ENCODE measurements at regions not wholly inside any gene's neighbourhood (a gene's known extent, or its start where the extent isn't known, plus 50 kb on each side); places are given as distances from the start of the nearest gene placed in this dataset.

GRCh38 chr21:20572582-20572981 is 425.6 kb upstream of the NCAM2 start:
- no peak overlapping the region for H3K9ac ChIP-seq (replicated peaks; ENCODE audit: extremely low read depth, insufficient read depth, low read length)
- dilution Hi-C loops (cut with MboI; ENCODE audit: extremely low pct_ligation_motif_present, low sequenced_read_pairs) (no loop called here), intact Hi-C loops (cut with micrococcal nuclease) (no loop called here)
- no peak for DNase-seq (ENCODE audit: low read depth, low spot score)
- no peaks in the 10 kb centered on the region for H3K9me3 ChIP-seq (replicated peaks; ENCODE audit: control insufficient read depth, insufficient read depth, low read length)
- no peaks in the 10 kb centered on the region for H3K36me3 ChIP-seq (ENCODE audit: control insufficient read depth in 2 of 2, extremely low read depth in 1 of 2, insufficient read depth in 2 of 2, low read length in 2 of 2)
- H2AFZ ChIP-seq (ENCODE audit: low read depth, low read length): no peak overlapping the region
- BruUV-seq (replicated peaks): no TSS peak
- no peak overlapping the region for H3K27ac ChIP-seq (ENCODE audit: insufficient read depth, low read depth, low read length)
- H3K9me1 ChIP-seq (replicated peaks; ENCODE audit: control insufficient read depth, extremely low read depth, insufficient read depth, low read length): no peaks in the 10 kb centered on the region
- no peak overlapping the region for H3K4me3 ChIP-seq (replicated peaks in 1 of 3; ENCODE audit: insufficient read depth in 1 of 3, low read depth in 1 of 3, low read length in 3 of 3)
- POLR2A ChIA-PET: no interaction called here
- H3K27me3 ChIP-seq (ENCODE audit: control insufficient read depth in 2 of 2, insufficient read depth in 2 of 2, low read length in 2 of 2): no peaks in the 10 kb centered on the region
- FAIRE-seq: no peak
- no peak overlapping the region for H3K4me2 ChIP-seq (ENCODE audit: insufficient read depth, low read length)
- H3K79me2 ChIP-seq (ENCODE audit: control insufficient read depth, insufficient read depth, low read length): no peaks in the 10 kb centered on the region
- H4K20me1 ChIP-seq (replicated peaks; ENCODE audit: control insufficient read depth, extremely low read depth, insufficient read depth, low read length): no peaks in the 10 kb centered on the region
- CTCF ChIA-PET: no interaction called here
- no peak for TF ChIP-seq GATA2 (IDR thresholded peaks at IDR 0.05; ENCODE audit: insufficient read depth, insufficient read length, low read depth, low read length)
- no peak for TF ChIP-seq JUN (IDR thresholded peaks at IDR 0.05; ENCODE audit: borderline replicate concordance, insufficient read depth, insufficient read length, low read depth)
- no peak for TF ChIP-seq CTCF (IDR thresholded peaks at IDR 0.05; ENCODE audit: extremely low read depth in 1 of 2, insufficient read depth in 1 of 2, low read depth in 1 of 2, low read length in 2 of 2)
- no peak for TF ChIP-seq FOS (IDR thresholded peaks at IDR 0.05; ENCODE audit: borderline replicate concordance, insufficient read depth, low read length)
- no peak for TF ChIP-seq POLR2AphosphoS5 (IDR thresholded peaks at IDR 0.05; ENCODE audit: insufficient read depth, low read depth, low read length)
- no peak for TF ChIP-seq EZH2 (IDR thresholded peaks at IDR 0.05; ENCODE audit: borderline replicate concordance, low read depth, low read length, severe bottlenecking)
- no peak for TF ChIP-seq MAX (IDR thresholded peaks at IDR 0.05; ENCODE audit: insufficient read depth, insufficient read length)
- no peak for TF ChIP-seq MYC (IDR thresholded peaks at IDR 0.05; ENCODE audit: low read depth, low read length)
- no peak for TF ChIP-seq POLR2A (IDR thresholded peaks at IDR 0.05; ENCODE audit: low read depth, low read length)
- H3K4me1 ChIP-seq (ENCODE audit: control insufficient read depth, extremely low read depth, insufficient read depth, low read length): no peaks in the 10 kb centered on the region

Measured in endothelial cell of umbilical vein (primary cell).